ENCODE measurements at regions not wholly inside any gene's neighbourhood (a gene's known extent, or its start where the extent isn't known, plus 50 kb on each side); places are given as distances from the start of the nearest gene placed in this dataset.

- TF ChIP-seq CTCF (IDR thresholded peaks at IDR 0.05) (no peak), POLR2A (IDR thresholded peaks at IDR 0.05) (no peak)
Measured at GRCh38 chr4:75172551-75172950, 239.6 kb downstream of the PARM1 start.

Data from esophagus squamous epithelium (tissue), 4 donors.